Activated CD4-positive, alpha-beta T cell treated with anti-CD3 and anti-CD28 coated beads, Interleukin-2, amount 10 ng/mL, durations not matched to agents 7 days and 5 days (primary cell): ENCODE measurements at regions not wholly inside any gene's neighbourhood (a gene's known extent, or its start where the extent isn't known, plus 50 kb on each side); places are given as distances from the start of the nearest gene placed in this dataset.

Experiments
- CTCF ChIA-PET: fragments of 350-600 bp; sonication (Branson Sonifier 250); formaldehyde crosslinking; loops from one replicate; lab custom pipeline; 2021; ENCODE audit warnings: antibody characterized with exemption; lab: Charles Lee
- POLR2A ChIA-PET: fragments of 350-600 bp; sonication (Branson Sonifier 250); formaldehyde crosslinking; loops from one replicate; lab custom pipeline; 2021; ENCODE audit warnings: antibody characterized with exemption; lab: Charles Lee
- DNase-seq: peaks from one replicate; pipeline ENCODE4 v3.0.0-alpha.2; 2020
- H3K27ac Mint-ChIP-seq: one replicate; pipeline ENCODE4 v1.8.0; 2021; ENCODE audit warnings: mild to moderate bottlenecking, moderate library complexity, mixed read lengths
- H3K27me3 Mint-ChIP-seq: one replicate; pipeline ENCODE4 v1.8.0; 2021; ENCODE audit warnings: mixed read lengths
- H3K36me3 Mint-ChIP-seq: one replicate; pipeline ENCODE4 v1.8.0; 2021; ENCODE audit warnings: low read depth, mixed read lengths
- H3K4me1 Mint-ChIP-seq: one replicate; pipeline ENCODE4 v1.8.0; 2021; ENCODE audit warnings: mixed read lengths
- H3K4me3 Mint-ChIP-seq: one replicate; pipeline ENCODE4 v1.8.0; 2021; ENCODE audit warnings: mild to moderate bottlenecking, moderate library complexity, mixed read lengths
- H3K9me3 Mint-ChIP-seq: one replicate; pipeline ENCODE4 v1.8.0; 2021; ENCODE audit warnings: mixed read lengths

GRCh38 chr2:71877636-71878035 is 270.0 kb downstream of the CYP26B1 start:
- DNase-seq: no peak
- Mint-ChIP-seq H3K36me3 (no peaks in the 10 kb centered on the region), H3K27me3 (no peaks in the 10 kb centered on the region), H3K4me1 (no peaks in the 10 kb centered on the region), H3K27ac (no peak overlapping the region), H3K4me3 (no peak overlapping the region), H3K9me3 (no peaks in the 10 kb centered on the region)
- ChIA-PET POLR2A (no interaction called here), CTCF (no interaction called here)

DNA sequence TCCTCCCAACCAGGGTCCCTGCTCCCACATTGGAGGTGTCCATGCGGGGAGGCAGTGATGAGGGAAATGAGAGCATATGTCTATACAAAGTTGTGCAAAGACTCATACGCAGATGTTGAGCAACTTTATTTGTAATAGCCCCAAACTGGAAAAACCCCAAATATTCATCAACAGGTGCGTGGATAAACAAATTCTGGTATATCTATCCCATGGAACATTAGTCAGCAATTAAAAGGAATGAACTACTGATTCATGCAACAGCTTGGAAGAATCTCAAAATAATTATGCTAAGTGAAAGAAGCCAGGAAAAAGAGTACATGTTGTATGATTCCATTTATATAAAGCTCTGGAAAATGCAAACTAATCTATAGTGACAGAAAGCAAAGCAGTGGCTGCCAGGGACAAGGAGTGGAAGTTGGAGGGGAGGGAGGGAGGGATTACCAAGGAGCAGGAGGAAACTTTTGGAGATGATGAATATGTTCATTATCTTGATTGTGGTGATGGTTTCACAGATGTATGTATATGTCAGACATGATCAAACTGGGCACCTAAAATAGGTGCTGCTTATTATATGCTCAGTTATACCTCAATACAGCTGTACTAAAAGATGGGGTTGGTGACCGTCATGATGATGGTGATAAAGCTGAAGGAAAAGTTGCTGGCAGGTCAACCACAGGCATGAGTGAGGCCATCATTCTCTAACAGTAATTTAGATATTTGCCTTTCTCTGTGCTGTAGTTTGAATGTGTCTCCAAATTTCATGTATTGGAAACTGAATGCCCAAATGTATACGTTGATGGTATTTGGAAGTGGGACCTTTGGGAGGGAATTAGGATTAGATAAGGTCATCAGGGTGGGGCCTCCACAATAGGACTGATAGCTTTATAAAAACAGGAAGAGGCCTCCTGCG is 270.9 kb downstream of the CYP26B1 start:
- Mint-ChIP-seq H3K27ac (no peak overlapping the region), H3K4me3 (no peak overlapping the region), H3K4me1 (no peaks in the 10 kb centered on the region), H3K27me3 (no peaks in the 10 kb centered on the region), H3K36me3 (no peaks in the 10 kb centered on the region), H3K9me3 (no peaks in the 10 kb centered on the region)
- no peak for DNase-seq
- ChIA-PET POLR2A (no interaction called here), CTCF (no interaction called here)

DNA sequence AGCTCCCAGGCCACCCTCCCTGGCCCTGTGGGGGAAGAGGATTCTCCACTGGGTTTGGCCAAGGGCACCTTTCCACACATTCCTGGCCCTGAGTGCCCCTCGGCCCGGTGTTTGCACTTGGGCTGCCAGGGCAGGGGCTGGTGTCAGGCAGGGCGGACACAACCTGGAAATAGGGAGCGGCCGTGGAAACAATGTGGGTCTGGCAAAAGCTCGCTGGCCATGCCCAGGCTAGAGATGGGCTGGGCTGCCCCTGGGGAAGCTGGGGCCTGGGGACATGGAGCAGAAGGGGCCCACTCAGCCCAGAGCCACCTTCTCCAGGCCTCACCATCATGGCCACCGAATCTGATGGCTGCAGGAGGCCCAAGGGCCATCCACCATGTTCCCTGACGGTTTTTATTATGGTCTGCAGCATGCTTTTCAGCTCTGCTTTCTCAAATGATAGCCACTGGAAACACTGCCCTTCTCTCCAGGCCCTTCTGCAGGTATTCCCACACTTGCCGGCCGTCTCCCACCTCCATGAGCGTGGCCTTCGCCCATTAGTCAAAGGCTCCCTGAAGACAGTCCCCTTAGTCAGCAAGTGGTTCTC is 275.1 kb downstream of the CYP26B1 start:
- H3K27me3 Mint-ChIP-seq: peaks cover 4% of the 10 kb centered on the region
- no peak overlapping the region for H3K4me3 Mint-ChIP-seq
- POLR2A ChIA-PET: no interaction called here
- H3K27ac Mint-ChIP-seq: no peak overlapping the region
- no peak for DNase-seq
- CTCF ChIA-PET: no interaction called here
- no peaks in the 10 kb centered on the region for H3K9me3 Mint-ChIP-seq
- H3K36me3 Mint-ChIP-seq: no peaks in the 10 kb centered on the region
- no peaks in the 10 kb centered on the region for H3K4me1 Mint-ChIP-seq

DNA sequence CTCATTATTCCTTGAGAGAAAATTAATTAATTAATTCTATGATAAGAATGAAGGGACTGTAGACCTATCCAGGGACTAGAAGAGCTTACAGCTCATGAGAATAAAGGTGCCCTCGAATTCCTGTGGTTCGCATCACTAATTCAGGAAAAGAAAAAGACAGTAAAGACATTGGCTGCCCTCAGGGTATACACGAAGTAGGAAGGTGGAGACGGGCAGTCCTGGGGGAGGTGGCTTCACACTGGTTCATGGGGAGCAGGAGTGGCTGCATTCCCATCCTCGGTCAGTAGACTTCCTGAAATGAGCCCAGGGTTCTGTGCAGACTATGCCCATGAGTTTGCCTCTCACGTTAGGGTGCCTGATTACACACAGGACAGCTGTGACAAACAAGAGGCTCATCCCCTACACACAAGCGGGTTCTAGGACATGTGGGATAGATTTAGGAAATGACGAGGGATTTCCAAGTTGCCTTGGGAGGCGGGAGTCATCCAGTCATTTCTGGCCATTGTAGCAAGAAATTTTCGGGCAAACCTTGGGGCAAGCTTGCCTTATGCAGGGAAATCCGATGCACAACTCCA is 282.2 kb downstream of the CYP26B1 start:
- POLR2A ChIA-PET: no interaction called here
- H3K36me3 Mint-ChIP-seq: no peaks in the 10 kb centered on the region
- H3K4me3 Mint-ChIP-seq: no peak overlapping the region
- CTCF ChIA-PET: no interaction called here
- no peak overlapping the region for H3K27ac Mint-ChIP-seq
- no peaks in the 10 kb centered on the region for H3K4me1 Mint-ChIP-seq
- peaks cover 6% of the 10 kb centered on the region for H3K27me3 Mint-ChIP-seq
- DNase-seq: no peak
- no peaks in the 10 kb centered on the region for H3K9me3 Mint-ChIP-seq

- Mint-ChIP-seq H3K27me3 (peaks cover 6% of the 10 kb centered on the region), H3K4me3 (no peak overlapping the region), H3K4me1 (no peaks in the 10 kb centered on the region), H3K27ac (no peak overlapping the region), H3K36me3 (no peaks in the 10 kb centered on the region), H3K9me3 (no peaks in the 10 kb centered on the region)
- DNase-seq: no peak
- ChIA-PET POLR2A (no interaction called here), CTCF (no interaction called here)
Measured at GRCh38 chr2:71864085-71864484, 283.6 kb downstream of the CYP26B1 start.

GRCh38 chr2:71863396-71863795 is 284.3 kb downstream of the CYP26B1 start:
- Mint-ChIP-seq H3K4me3 (no peak overlapping the region), H3K4me1 (no peaks in the 10 kb centered on the region), H3K9me3 (no peaks in the 10 kb centered on the region), H3K27ac (no peak overlapping the region), H3K27me3 (peaks cover 4% of the 10 kb centered on the region), H3K36me3 (no peaks in the 10 kb centered on the region)
- no peak for DNase-seq
- ChIA-PET POLR2A (no interaction called here), CTCF (no interaction called here)

DNA sequence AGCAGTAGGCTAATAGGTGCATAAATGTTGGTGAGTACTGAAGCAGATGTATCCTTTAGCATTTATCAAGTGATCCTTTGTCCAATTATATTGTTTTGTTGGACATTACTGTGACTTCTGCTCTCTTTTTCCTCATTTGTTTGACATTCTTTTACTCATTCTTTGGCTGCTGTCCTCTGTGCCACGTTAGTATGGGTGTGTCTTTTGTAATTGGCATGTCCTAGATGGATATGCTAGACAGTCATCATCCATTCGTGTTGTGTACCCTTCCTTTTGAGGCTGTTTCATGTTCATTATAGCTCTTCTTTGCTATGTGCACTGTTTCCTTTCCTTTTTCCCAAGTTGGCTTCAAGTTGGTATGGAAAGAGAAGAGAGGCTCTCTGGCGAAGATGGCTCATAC is 284.7 kb downstream of the CYP26B1 start:
- DNase-seq: no peak
- ChIA-PET CTCF (no interaction called here), POLR2A (no interaction called here)
- Mint-ChIP-seq H3K4me1 (no peaks in the 10 kb centered on the region), H3K27ac (no peak overlapping the region), H3K36me3 (no peaks in the 10 kb centered on the region), H3K27me3 (peaks cover 2% of the 10 kb centered on the region), H3K9me3 (no peaks in the 10 kb centered on the region), H3K4me3 (no peak overlapping the region)

- no peak for DNase-seq
- Mint-ChIP-seq H3K36me3 (no peaks in the 10 kb centered on the region), H3K4me1 (no peaks in the 10 kb centered on the region), H3K27me3 (peaks cover 2% of the 10 kb centered on the region), H3K9me3 (no peaks in the 10 kb centered on the region), H3K4me3 (no peak overlapping the region), H3K27ac (no peak overlapping the region)
- ChIA-PET POLR2A (no interaction called here), CTCF (no interaction called here)
Measured at GRCh38 chr2:71861186-71862160, 286.2 kb downstream of the CYP26B1 start.

GRCh38 chr2:71860381-71860926 is 287.2 kb downstream of the CYP26B1 start:
- no peaks in the 10 kb centered on the region for H3K9me3 Mint-ChIP-seq
- H3K36me3 Mint-ChIP-seq: no peaks in the 10 kb centered on the region
- POLR2A ChIA-PET: no interaction called here
- no peaks in the 10 kb centered on the region for H3K4me1 Mint-ChIP-seq
- CTCF ChIA-PET: no interaction called here
- H3K27ac Mint-ChIP-seq: no peak overlapping the region
- no peaks in the 10 kb centered on the region for H3K27me3 Mint-ChIP-seq
- no peak overlapping the region for H3K4me3 Mint-ChIP-seq
- DNase-seq: no peak

GRCh38 chr2:71859211-71859847 is 288.3 kb downstream of the CYP26B1 start:
- Mint-ChIP-seq H3K36me3 (no peaks in the 10 kb centered on the region), H3K9me3 (no peaks in the 10 kb centered on the region), H3K4me1 (no peaks in the 10 kb centered on the region), H3K27ac (no peak overlapping the region), H3K27me3 (no peaks in the 10 kb centered on the region), H3K4me3 (no peak overlapping the region)
- CTCF ChIA-PET: no interaction called here
- DNase-seq: no peak
- POLR2A ChIA-PET: no interaction called here

DNA sequence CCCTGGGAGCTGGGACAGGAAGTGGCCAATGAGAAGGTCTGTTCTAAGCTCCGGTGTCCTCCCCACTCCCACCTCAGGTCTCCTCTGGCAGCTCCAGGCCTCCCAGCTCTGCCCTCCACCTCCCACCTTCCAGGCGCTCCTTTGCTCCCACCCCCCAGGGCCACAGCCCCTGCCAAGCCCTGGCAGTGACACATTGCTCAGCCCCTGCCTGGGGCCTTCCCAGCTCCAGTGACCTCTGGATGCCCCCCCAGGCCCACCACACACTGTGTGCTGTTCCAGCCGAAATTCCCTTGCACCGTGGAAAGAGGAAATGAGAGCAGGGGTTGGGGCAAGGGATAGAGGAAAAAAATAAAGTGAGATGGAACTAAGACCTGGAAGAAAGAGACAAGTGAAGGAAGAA is 289.6 kb downstream of the CYP26B1 start:
- DNase-seq: no peak
- Mint-ChIP-seq H3K4me1 (no peaks in the 10 kb centered on the region), H3K27ac (no peak overlapping the region), H3K36me3 (no peaks in the 10 kb centered on the region), H3K27me3 (no peaks in the 10 kb centered on the region), H3K4me3 (no peak overlapping the region), H3K9me3 (no peaks in the 10 kb centered on the region)
- ChIA-PET CTCF (no interaction called here), POLR2A (no interaction called here)

DNA sequence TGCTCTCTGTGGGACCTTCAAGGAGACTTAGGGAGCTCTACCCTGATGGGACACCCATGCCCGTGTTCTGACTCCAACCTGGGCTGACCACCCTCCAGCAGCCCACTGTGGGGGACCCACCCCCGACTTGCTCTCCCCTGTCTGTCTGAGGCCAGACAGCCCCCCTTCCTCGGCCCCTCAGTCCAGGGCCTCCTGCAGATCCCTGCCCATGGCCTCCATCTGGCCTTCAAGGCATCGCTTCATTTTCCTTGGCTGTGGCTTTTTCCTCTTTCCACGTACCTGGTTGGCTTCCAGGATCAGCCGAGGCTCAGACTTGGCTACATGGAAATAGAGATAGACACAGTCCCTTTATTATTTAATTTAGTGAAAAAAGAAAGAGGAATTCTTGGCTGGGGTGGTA is 290.0 kb downstream of the CYP26B1 start:
- no peak overlapping the region for H3K4me3 Mint-ChIP-seq
- ChIA-PET POLR2A (no interaction called here), CTCF (no interaction called here)
- DNase-seq: no peak
- H3K9me3 Mint-ChIP-seq: no peaks in the 10 kb centered on the region
- H3K27me3 Mint-ChIP-seq: no peaks in the 10 kb centered on the region
- no peaks in the 10 kb centered on the region for H3K36me3 Mint-ChIP-seq
- no peak overlapping the region for H3K27ac Mint-ChIP-seq
- no peaks in the 10 kb centered on the region for H3K4me1 Mint-ChIP-seq
